Stomach (tissue), 4 donors: ENCODE measurements at regions not wholly inside any gene's neighbourhood (a gene's known extent, or its start where the extent isn't known, plus 50 kb on each side); places are given as distances from the start of the nearest gene placed in this dataset.

Experiments
- CTCF ChIP-seq, 7 experiments: fragments of 450-650 bp in 4 of 7; fragments of 200-600 bp in 3 of 7; sonication (generic) in 3 of 7; IDR thresholded peaks; one replicate each; pipeline ENCODE4 v1.5.1; 2016 to 2019; ENCODE audit warnings: antibody characterized with exemption in 7 of 7, control low read depth in 2 of 7, mild to moderate bottlenecking in 1 of 7
- EP300 ChIP-seq: sonication (generic); formaldehyde crosslinking; IDR thresholded peaks from one replicate; pipeline ENCODE4 v1.6.1; 2017; ENCODE audit warnings: antibody characterized with exemption
- POLR2A ChIP-seq, 4 donors: fragments of 450-650 bp; IDR thresholded peaks; one replicate each; pipeline ENCODE4 v1.6.1; 2016; ENCODE audit warnings: antibody characterized with exemption in 4 of 4, control low read depth in 2 of 4, mild to moderate bottlenecking in 1 of 4, moderate library complexity in 1 of 4
- POLR2AphosphoS5 ChIP-seq, 3 donors: sonication (generic); formaldehyde crosslinking; IDR thresholded peaks; one replicate each; pipeline ENCODE4 v1.6.1; 2016; ENCODE audit warnings: antibody characterized with exemption in 3 of 3

- TF ChIP-seq CTCF (IDR thresholded peaks at IDR 0.05) (no peak), POLR2AphosphoS5 (IDR thresholded peaks at IDR 0.05) (no peak), POLR2A (IDR thresholded peaks at IDR 0.05) (no peak), EP300 (no peak)
Observed at GRCh38 chr5:155313518-155313917, 300.0 kb downstream of the KIF4B start.
